Sigmoid colon (tissue), 6 donors: ENCODE measurements at regions not wholly inside any gene's neighbourhood (a gene's known extent, or its start where the extent isn't known, plus 50 kb on each side); places are given as distances from the start of the nearest gene placed in this dataset.

ENCODE experiments used
- DNase-seq: peaks from one replicate; pipeline ENCODE4 v3.0.0-alpha.2; 2019
- H3K27ac ChIP-seq, 4 donors: fragments of 200-600 bp; sonication (generic); one replicate each; pipeline ENCODE4 v1.5.1; 2016 to 2019; ENCODE audit warnings: mild to moderate bottlenecking in 1 of 4
- H3K27me3 ChIP-seq, 3 donors: fragments of 200-600 bp; sonication (generic); one replicate each; pipeline ENCODE4 v1.5.1; 2019; ENCODE audit warnings: mild to moderate bottlenecking in 1 of 3
- H3K36me3 ChIP-seq, 4 donors: fragments of 200-600 bp; sonication (generic); one replicate each; pipeline ENCODE4 v1.5.1; 2016 to 2019
- H3K4me1 ChIP-seq, 4 donors: fragments of 200-600 bp; sonication (generic); one replicate each; pipeline ENCODE4 v1.5.1; 2017 to 2019
- H3K4me3 ChIP-seq, 4 donors: fragments of 200-600 bp; sonication (generic); one replicate each; pipeline ENCODE4 v1.5.1; 2017 to 2019; ENCODE audit warnings: mild to moderate bottlenecking in 2 of 4, moderate library complexity in 1 of 4
- H3K9me3 ChIP-seq, 4 donors: fragments of 200-600 bp in 3 of 4; sonication (generic) in 3 of 4; one replicate each; pipeline versions ENCODE4 v1.5.1 to v1.6.1; 2013 to 2019
- EP300 ChIP-seq, 4 donors: sonication (generic); formaldehyde crosslinking; IDR thresholded peaks; one replicate each; pipeline ENCODE4 v1.6.1; 2017; ENCODE audit warnings: antibody characterized with exemption in 4 of 4
- POLR2A ChIP-seq, 2 donors: fragments of 450-650 bp; IDR thresholded peaks; one replicate each; pipeline ENCODE4 v1.6.1; 2016; ENCODE audit warnings: antibody characterized with exemption in 2 of 2, mild to moderate bottlenecking in 2 of 2, moderate library complexity in 2 of 2
- POLR2AphosphoS5 ChIP-seq, 4 donors: sonication (generic); formaldehyde crosslinking; IDR thresholded peaks; one replicate each; pipeline ENCODE4 v1.6.1; 2017; ENCODE audit warnings: antibody characterized with exemption in 4 of 4
- whole genome bisulfite sequencing, 2 donors: extraction: QIAGEN DNeasy Blood & Tissue Kit; methylation state at CpG; one replicate each; pipeline ENCODE4 v1.1.7; 2013; 5-methylcytosine and 5-hydroxymethylcytosine counted together
- intact Hi-C: fragments of 100-400 bp; cut with DNase I; formaldehyde crosslinking; loops from one replicate; pipeline ENCODE4 v1.15.1; 2023
- TF ChIP-seq, protein P1 (sequence below), 4 experiments: fragments of 450-650 bp in 3 of 4; fragments of 200-600 bp in 1 of 4; IDR thresholded peaks; one replicate each; pipeline ENCODE4 v1.5.1; 2016 to 2019; ENCODE audit warnings: antibody characterized with exemption in 4 of 4, mild to moderate bottlenecking in 3 of 4, moderate library complexity in 2 of 4
- donor health status: healthy with polysubstance abuse.
- donor health status: healthy.

DNA sequence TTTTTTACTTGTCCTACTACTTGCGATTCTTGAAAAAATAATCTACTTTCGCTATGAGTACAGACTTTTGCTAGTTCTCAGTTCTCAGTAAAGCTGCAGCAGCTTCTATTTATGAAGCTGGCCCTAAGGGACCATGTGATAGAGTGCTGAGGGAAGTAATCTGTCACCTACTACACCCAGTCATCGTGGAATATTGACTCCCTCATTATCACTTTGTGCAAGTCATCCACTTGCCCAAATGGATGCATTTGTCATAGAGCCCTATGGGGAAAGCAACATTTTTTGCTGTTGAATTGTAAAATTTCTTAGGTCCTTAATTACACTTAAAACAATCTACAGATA lies 1919.8 kb downstream of the SUCLG1 start:
- Histone ChIP-seq H3K27me3 (no peaks in the 10 kb centered on the region), H3K36me3 (no peaks in the 10 kb centered on the region), H3K9me3 (no peaks in the 10 kb centered on the region), H3K27ac (no peak overlapping the region), H3K4me1 (no peaks in the 10 kb centered on the region), H3K4me3 (no peak overlapping the region)
- intact Hi-C loops = no loop called here
- WGBS, 2 donors = 70 to 74% methylated on average over 3 of the region's 3 CpGs
- TF ChIP-seq POLR2AphosphoS5 (IDR thresholded peaks at IDR 0.05) (no peak), EP300 (IDR thresholded peaks at IDR 0.05) (no peak), POLR2A (IDR thresholded peaks at IDR 0.05) (no peak)
- TF ChIP-seq, protein P1, sequence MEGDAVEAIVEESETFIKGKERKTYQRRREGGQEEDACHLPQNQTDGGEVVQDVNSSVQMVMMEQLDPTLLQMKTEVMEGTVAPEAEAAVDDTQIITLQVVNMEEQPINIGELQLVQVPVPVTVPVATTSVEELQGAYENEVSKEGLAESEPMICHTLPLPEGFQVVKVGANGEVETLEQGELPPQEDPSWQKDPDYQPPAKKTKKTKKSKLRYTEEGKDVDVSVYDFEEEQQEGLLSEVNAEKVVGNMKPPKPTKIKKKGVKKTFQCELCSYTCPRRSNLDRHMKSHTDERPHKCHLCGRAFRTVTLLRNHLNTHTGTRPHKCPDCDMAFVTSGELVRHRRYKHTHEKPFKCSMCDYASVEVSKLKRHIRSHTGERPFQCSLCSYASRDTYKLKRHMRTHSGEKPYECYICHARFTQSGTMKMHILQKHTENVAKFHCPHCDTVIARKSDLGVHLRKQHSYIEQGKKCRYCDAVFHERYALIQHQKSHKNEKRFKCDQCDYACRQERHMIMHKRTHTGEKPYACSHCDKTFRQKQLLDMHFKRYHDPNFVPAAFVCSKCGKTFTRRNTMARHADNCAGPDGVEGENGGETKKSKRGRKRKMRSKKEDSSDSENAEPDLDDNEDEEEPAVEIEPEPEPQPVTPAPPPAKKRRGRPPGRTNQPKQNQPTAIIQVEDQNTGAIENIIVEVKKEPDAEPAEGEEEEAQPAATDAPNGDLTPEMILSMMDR (IDR thresholded peaks at IDR 0.05) = no peak
- no peak for DNase-seq

DNA sequence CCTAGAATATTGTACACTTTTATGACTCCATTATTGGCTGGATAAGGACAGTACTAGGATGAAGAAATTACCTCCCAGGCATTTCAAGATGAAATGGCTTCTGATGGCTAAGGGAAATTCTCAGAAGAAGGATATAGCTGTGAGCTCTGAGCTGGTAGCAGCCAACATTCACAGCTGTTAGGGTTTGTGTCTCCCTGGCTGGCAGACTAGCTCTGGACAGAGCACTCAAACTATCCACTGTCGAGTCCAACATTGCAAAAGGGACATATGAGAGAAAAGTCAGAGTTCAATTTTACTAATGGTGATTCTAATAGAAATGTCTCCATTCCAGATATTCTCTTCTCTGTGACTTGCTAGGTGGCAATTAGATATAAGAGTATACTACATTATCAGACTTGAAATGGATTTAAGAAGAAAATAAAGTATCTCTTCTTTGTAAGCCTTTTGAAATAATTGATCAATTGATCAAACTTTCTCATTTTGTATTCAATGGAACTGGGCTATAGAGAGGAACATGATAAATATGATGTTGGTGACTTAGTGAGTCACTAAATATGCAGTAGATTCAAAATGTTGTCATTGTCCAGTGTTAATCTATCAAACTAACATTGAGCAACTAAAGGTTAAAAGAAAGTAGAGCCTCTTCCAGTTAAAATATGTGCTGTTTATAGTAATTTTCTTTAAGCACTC lies 1920.3 kb downstream of the SUCLG1 start:
- no peak for DNase-seq
- TF ChIP-seq EP300 (IDR thresholded peaks at IDR 0.05) = no peak
- no peak for TF ChIP-seq POLR2A (IDR thresholded peaks at IDR 0.05)
- no peak for TF ChIP-seq POLR2AphosphoS5 (IDR thresholded peaks at IDR 0.05)
- TF ChIP-seq, protein P1 (IDR thresholded peaks at IDR 0.05) = no peak
- no peaks in the 10 kb centered on the region for H3K27me3 ChIP-seq
- H3K9me3 ChIP-seq = no peaks in the 10 kb centered on the region
- 77 to 85% methylated on average over 1 of the region's 1 CpG for WGBS, 2 donors
- intact Hi-C loops = no loop called here
- H3K27ac ChIP-seq = no peak overlapping the region
- H3K4me3 ChIP-seq = no peak overlapping the region
- no peaks in the 10 kb centered on the region for H3K4me1 ChIP-seq
- H3K36me3 ChIP-seq = no peaks in the 10 kb centered on the region

DNA sequence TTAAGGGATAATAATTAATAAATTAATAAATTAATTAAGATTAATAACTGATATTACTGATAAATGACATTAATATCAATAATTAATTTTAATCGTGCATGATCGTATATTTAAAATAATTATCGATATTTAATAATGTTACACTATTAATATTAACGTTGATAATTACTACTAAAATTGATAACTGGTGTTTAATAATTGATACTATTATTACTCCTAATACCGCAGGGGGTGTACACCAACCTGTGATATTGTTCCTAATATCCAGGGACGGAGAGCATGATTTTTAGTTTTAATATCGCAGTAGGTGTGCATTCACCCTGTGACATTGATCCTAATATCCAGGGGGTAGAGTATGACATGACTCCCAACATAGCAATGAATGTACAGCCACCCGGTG lies 1930.8 kb downstream of the SUCLG1 start:
- no peak overlapping the region for H3K27ac ChIP-seq
- no peaks in the 10 kb centered on the region for H3K9me3 ChIP-seq
- H3K27me3 ChIP-seq = no peaks in the 10 kb centered on the region
- WGBS, 2 donors = 91% methylated on average over 8 of the region's 8 CpGs
- DNase-seq = no peak
- TF ChIP-seq EP300 (IDR thresholded peaks at IDR 0.05) (no peak), POLR2A (IDR thresholded peaks at IDR 0.05) (no peak), POLR2AphosphoS5 (IDR thresholded peaks at IDR 0.05) (no peak)
- TF ChIP-seq, protein P1 (IDR thresholded peaks at IDR 0.05) = no peak
- intact Hi-C loops = no loop called here
- H3K4me3 ChIP-seq = no peak overlapping the region
- H3K4me1 ChIP-seq = no peaks in the 10 kb centered on the region
- H3K36me3 ChIP-seq = no peaks in the 10 kb centered on the region

DNA sequence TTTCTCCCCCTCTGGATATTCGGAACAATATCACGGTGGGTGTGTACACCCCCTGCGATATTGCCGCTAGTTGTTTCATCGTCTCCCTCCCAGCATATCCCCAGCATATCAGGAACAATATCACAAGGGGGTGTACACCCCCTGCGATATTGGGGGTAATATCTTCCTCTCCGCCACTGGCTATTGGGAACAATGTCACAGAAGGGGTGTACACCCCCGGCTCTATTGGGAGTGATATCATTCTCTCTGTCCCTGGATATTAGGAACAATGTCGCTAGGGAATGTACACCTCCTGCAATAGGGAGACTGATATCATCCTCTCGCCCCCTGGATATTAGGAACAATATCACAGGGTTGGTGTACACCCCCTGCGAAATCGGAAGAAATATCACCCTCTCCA lies 1932.0 kb downstream of the SUCLG1 start:
- Histone ChIP-seq H3K27me3 (no peaks in the 10 kb centered on the region), H3K9me3 (no peaks in the 10 kb centered on the region), H3K4me1 (no peaks in the 10 kb centered on the region), H3K36me3 (no peaks in the 10 kb centered on the region), H3K27ac (no peak overlapping the region), H3K4me3 (no peak overlapping the region)
- 92 to 97% methylated on average over 12 of the region's 12 CpGs for WGBS, 2 donors
- intact Hi-C loops = no loop called here
- no peak for TF ChIP-seq POLR2A (IDR thresholded peaks at IDR 0.05)
- TF ChIP-seq EP300 (IDR thresholded peaks at IDR 0.05) = no peak
- TF ChIP-seq, protein P1 (IDR thresholded peaks at IDR 0.05) = no peak
- no peak for TF ChIP-seq POLR2AphosphoS5 (IDR thresholded peaks at IDR 0.05)
- DNase-seq = no peak

DNA sequence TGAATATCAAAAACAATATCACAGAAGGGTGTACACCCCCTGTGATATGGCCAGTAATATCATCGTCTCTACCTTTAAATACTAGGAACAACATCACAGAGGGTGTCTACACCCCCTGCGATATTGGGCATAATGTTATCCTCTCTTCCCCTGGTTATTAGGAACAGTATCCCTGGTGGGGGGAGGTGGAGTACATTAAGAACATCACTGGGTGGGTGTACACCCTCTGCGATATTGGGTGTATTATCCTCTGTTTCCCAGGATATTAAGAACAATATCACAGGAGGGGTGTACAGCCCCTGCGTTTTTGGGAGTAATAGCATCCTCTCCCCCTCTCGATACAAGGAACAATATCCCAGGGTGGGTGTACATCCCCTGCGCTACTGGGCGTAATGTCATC lies 1932.8 kb downstream of the SUCLG1 start:
- Histone ChIP-seq H3K4me1 (no peaks in the 10 kb centered on the region), H3K9me3 (no peaks in the 10 kb centered on the region), H3K27me3 (no peaks in the 10 kb centered on the region), H3K27ac (no peak overlapping the region), H3K36me3 (no peaks in the 10 kb centered on the region), H3K4me3 (no peak overlapping the region)
- DNase-seq = no peak
- intact Hi-C loops = no loop called here
- TF ChIP-seq, protein P1 (IDR thresholded peaks at IDR 0.05) = no peak
- no peak for TF ChIP-seq POLR2A (IDR thresholded peaks at IDR 0.05)
- no peak for TF ChIP-seq EP300 (IDR thresholded peaks at IDR 0.05)
- TF ChIP-seq POLR2AphosphoS5 (IDR thresholded peaks at IDR 0.05) = no peak
- 92% methylated on average over 7 of the region's 7 CpGs for WGBS, 2 donors
